ENCODE measurements at regions not wholly inside any gene's neighbourhood (a gene's known extent, or its start where the extent isn't known, plus 50 kb on each side); places are given as distances from the start of the nearest gene placed in this dataset.

DNA sequence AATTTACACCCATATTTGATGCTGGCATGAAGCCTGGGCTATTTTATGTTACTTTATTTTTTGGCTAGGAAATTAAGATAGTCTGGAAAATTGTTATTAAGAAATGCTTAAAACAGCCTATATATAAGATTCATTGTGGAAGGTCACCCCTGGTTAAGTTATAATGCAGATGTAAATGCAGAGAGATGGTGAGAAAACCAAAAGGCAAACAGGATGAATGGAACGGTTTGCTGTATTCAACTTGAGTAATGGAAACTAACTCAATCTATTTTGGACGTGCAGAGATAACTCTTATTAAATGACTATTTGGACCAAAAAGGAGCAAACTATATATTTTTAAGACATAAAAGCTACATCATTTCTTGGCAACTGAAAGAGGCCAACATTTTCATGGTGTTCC is 446.3 kb upstream of the FRG1 start:
- TF ChIP-seq CTCF (IDR thresholded peaks at IDR 0.05) (no peak), TCF7L2 (IDR thresholded peaks at IDR 0.05; ENCODE audit: low read depth, low read length) (no peak), SIN3A (IDR thresholded peaks at IDR 0.05; ENCODE audit: borderline replicate concordance, insufficient read depth, low read depth, low read length) (no peak)
